ENCODE measurements at regions not wholly inside any gene's neighbourhood (a gene's known extent, or its start where the extent isn't known, plus 50 kb on each side); places are given as distances from the start of the nearest gene placed in this dataset.

DNA sequence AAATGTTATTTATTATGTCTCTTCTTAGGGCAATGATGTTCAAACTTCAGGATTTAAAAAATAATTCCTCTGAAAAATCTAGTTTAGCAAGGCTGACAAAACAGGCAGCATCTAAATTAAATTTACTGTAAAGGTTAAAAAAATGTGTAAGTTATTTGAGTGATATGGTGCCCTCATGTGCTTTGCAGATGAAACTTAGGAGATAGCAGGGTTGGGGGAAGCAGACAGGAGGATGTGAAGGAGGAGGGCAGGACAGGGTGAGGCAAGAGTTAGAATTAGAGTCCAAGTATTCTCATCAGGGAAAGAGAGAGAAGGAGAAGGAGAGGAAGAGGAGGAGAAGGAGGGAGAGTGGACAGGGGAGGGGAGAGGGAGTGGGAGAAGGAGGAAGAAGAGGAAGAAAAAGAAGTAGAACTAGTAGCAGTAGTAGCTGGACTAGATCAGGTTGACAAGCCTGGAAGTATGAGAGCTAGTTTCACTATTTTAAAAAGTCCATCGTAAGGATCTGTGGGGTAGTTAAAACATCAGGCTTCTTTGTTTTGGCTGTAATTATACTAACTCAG, 141.2 kb upstream of the SESN3 start:
- no peaks in the 10 kb centered on the region for H3K27me3 ChIP-seq (ENCODE audit: control insufficient read depth, insufficient read depth, low read length)
- no peak for DNase-seq (ENCODE audit: low read depth in 2 of 2)
- TF ChIP-seq, protein P1, sequence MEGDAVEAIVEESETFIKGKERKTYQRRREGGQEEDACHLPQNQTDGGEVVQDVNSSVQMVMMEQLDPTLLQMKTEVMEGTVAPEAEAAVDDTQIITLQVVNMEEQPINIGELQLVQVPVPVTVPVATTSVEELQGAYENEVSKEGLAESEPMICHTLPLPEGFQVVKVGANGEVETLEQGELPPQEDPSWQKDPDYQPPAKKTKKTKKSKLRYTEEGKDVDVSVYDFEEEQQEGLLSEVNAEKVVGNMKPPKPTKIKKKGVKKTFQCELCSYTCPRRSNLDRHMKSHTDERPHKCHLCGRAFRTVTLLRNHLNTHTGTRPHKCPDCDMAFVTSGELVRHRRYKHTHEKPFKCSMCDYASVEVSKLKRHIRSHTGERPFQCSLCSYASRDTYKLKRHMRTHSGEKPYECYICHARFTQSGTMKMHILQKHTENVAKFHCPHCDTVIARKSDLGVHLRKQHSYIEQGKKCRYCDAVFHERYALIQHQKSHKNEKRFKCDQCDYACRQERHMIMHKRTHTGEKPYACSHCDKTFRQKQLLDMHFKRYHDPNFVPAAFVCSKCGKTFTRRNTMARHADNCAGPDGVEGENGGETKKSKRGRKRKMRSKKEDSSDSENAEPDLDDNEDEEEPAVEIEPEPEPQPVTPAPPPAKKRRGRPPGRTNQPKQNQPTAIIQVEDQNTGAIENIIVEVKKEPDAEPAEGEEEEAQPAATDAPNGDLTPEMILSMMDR (conservative IDR thresholded peaks at IDR 0.05 in 1 of 2, IDR thresholded peaks at IDR 0.05 in 1 of 2; ENCODE audit: low read depth in 1 of 2, low read length in 2 of 2), result no peak
- no peak for TF ChIP-seq EZH2 (IDR thresholded peaks at IDR 0.05; ENCODE audit: low read length, missing control alignments)
- no peak overlapping the region for H3K4me2 ChIP-seq (ENCODE audit: extremely low read depth, insufficient read depth, low read length)
- H3K9me3 ChIP-seq (ENCODE audit: control insufficient read depth, insufficient read depth, low read depth, low read length), result no peaks in the 10 kb centered on the region
- no peaks in the 10 kb centered on the region for H3K36me3 ChIP-seq (ENCODE audit: control insufficient read depth, insufficient read depth, low read length)
- no peak overlapping the region for H3K27ac ChIP-seq (ENCODE audit: insufficient read depth, low read length)
- H4K20me1 ChIP-seq (ENCODE audit: control insufficient read depth, extremely low read depth, insufficient read depth, low read length), result no peaks in the 10 kb centered on the region
- no peak overlapping the region for H2AFZ ChIP-seq (ENCODE audit: low read length)
- H3K9ac ChIP-seq (ENCODE audit: insufficient read depth, low read length), result no peak overlapping the region
- no peaks in the 10 kb centered on the region for H3K79me2 ChIP-seq (ENCODE audit: control insufficient read depth, insufficient read depth, low read length)
- no peak overlapping the region for H3K4me3 ChIP-seq (replicated peaks in 1 of 4; ENCODE audit: control extremely low read depth in 1 of 4, insufficient read depth in 1 of 4, low read depth in 3 of 4, low read length in 4 of 4)
- H3K4me1 ChIP-seq (ENCODE audit: control insufficient read depth, extremely low read depth, insufficient read depth, low read length), result no peaks in the 10 kb centered on the region

- Histone ChIP-seq H3K27me3 (ENCODE audit: control insufficient read depth, insufficient read depth, low read length) (no peaks in the 10 kb centered on the region), H3K4me3 (replicated peaks in 1 of 4; ENCODE audit: control extremely low read depth in 1 of 4, insufficient read depth in 1 of 4, low read depth in 3 of 4, low read length in 4 of 4) (no peak overlapping the region), H3K9ac (ENCODE audit: insufficient read depth, low read length) (no peak overlapping the region), H3K4me1 (ENCODE audit: control insufficient read depth, extremely low read depth, insufficient read depth, low read length) (no peaks in the 10 kb centered on the region), H4K20me1 (ENCODE audit: control insufficient read depth, extremely low read depth, insufficient read depth, low read length) (no peaks in the 10 kb centered on the region), H3K4me2 (ENCODE audit: extremely low read depth, insufficient read depth, low read length) (no peak overlapping the region), H3K9me3 (ENCODE audit: control insufficient read depth, insufficient read depth, low read depth, low read length) (no peaks in the 10 kb centered on the region), H3K36me3 (ENCODE audit: control insufficient read depth, insufficient read depth, low read length) (no peaks in the 10 kb centered on the region), H3K27ac (ENCODE audit: insufficient read depth, low read length) (no peak overlapping the region), H2AFZ (ENCODE audit: low read length) (no peak overlapping the region), H3K79me2 (ENCODE audit: control insufficient read depth, insufficient read depth, low read length) (no peaks in the 10 kb centered on the region)
- no peak for DNase-seq (ENCODE audit: low read depth in 2 of 2)
- TF ChIP-seq EZH2 (IDR thresholded peaks at IDR 0.05; ENCODE audit: low read length, missing control alignments), result no peak
- TF ChIP-seq, protein P1 (conservative IDR thresholded peaks at IDR 0.05 in 1 of 2, IDR thresholded peaks at IDR 0.05 in 1 of 2; ENCODE audit: low read depth in 1 of 2, low read length in 2 of 2), result no peak
Measured at GRCh38 chr11:95371153-95371552, 140.2 kb upstream of the SESN3 start.

- no peaks in the 10 kb centered on the region for H3K27me3 ChIP-seq (ENCODE audit: control insufficient read depth, insufficient read depth, low read length)
- H3K4me2 ChIP-seq (ENCODE audit: extremely low read depth, insufficient read depth, low read length), result no peak overlapping the region
- H3K9me3 ChIP-seq (ENCODE audit: control insufficient read depth, insufficient read depth, low read depth, low read length), result no peaks in the 10 kb centered on the region
- H3K9ac ChIP-seq (ENCODE audit: insufficient read depth, low read length), result no peak overlapping the region
- H3K27ac ChIP-seq (ENCODE audit: insufficient read depth, low read length), result no peak overlapping the region
- TF ChIP-seq, protein P1 (conservative IDR thresholded peaks at IDR 0.05 in 1 of 2, IDR thresholded peaks at IDR 0.05 in 1 of 2; ENCODE audit: low read depth in 1 of 2, low read length in 2 of 2), result no peak
- no peak for TF ChIP-seq EZH2 (IDR thresholded peaks at IDR 0.05; ENCODE audit: low read length, missing control alignments)
- no peaks in the 10 kb centered on the region for H3K4me1 ChIP-seq (ENCODE audit: control insufficient read depth, extremely low read depth, insufficient read depth, low read length)
- H3K4me3 ChIP-seq (replicated peaks in 1 of 4; ENCODE audit: control extremely low read depth in 1 of 4, insufficient read depth in 1 of 4, low read depth in 3 of 4, low read length in 4 of 4), result no peak overlapping the region
- H4K20me1 ChIP-seq (ENCODE audit: control insufficient read depth, extremely low read depth, insufficient read depth, low read length), result no peaks in the 10 kb centered on the region
- H2AFZ ChIP-seq (ENCODE audit: low read length), result no peak overlapping the region
- no peak for DNase-seq (ENCODE audit: low read depth in 2 of 2)
- no peaks in the 10 kb centered on the region for H3K36me3 ChIP-seq (ENCODE audit: control insufficient read depth, insufficient read depth, low read length)
- H3K79me2 ChIP-seq (ENCODE audit: control insufficient read depth, insufficient read depth, low read length), result no peaks in the 10 kb centered on the region
Measured at GRCh38 chr11:95367726-95368125, 136.7 kb upstream of the SESN3 start.
